H1 (cell line): ENCODE measurements at regions not wholly inside any gene's neighbourhood (a gene's known extent, or its start where the extent isn't known, plus 50 kb on each side); places are given as distances from the start of the nearest gene placed in this dataset.

Experiments
- CTCF ChIA-PET: fragments of 300-600 bp; sonication (Branson Sonifier 250); formaldehyde crosslinking; loops from one replicate; lab custom pipeline; 2021; ENCODE audit not compliant: partially characterized antibody; lab: Charles Lee
- POLR2A ChIA-PET: fragments of 300-600 bp; sonication (Branson Sonifier 250); formaldehyde crosslinking; loops from one replicate; lab custom pipeline; 2021; ENCODE audit warnings: inconsistent platforms; ENCODE audit not compliant: partially characterized antibody; lab: Charles Lee
- DNase-seq, 2 experiments: peaks; one replicate each; pipeline versions ENCODE4 v3.0.0 to v3.0.0-alpha.2; 2010 to 2022; ENCODE audit warnings: low spot score in 2 of 2, low read depth in 1 of 2, mixed read lengths in 1 of 2
- FAIRE-seq: peaks from 2 replicates; lab custom pipeline; 2011; peaks lifted over from hg19 to GRCh38; lab: Jason Lieb, UNC
- H2AFZ ChIP-seq: 2 replicates; pipeline ENCODE4 v1.8.1; 2012; ENCODE audit warnings: low read length, inconsistent platforms
- H2AK5ac ChIP-seq: 2 replicates; pipeline ENCODE4 v1.6.1; 2013; ENCODE audit warnings: low read depth, low read length
- H2BK120ac ChIP-seq: replicated peaks from 2 replicates; pipeline ENCODE3; 2013; ENCODE audit warnings: low read depth, low read length, inconsistent platforms
- H2BK12ac ChIP-seq: 2 replicates; pipeline ENCODE4 v1.6.1; 2013; ENCODE audit warnings: low read depth, low read length
- H2BK15ac ChIP-seq: 2 replicates; pipeline ENCODE4 v1.6.1; 2013; ENCODE audit warnings: low read length
- H2BK20ac ChIP-seq: 2 replicates; pipeline ENCODE4 v1.6.1; 2013; ENCODE audit warnings: low read length
- H2BK5ac ChIP-seq: 2 replicates; pipeline ENCODE4 v1.6.1; 2013; ENCODE audit warnings: low read depth, low read length
- H3K14ac ChIP-seq: 2 replicates; pipeline ENCODE4 v1.6.1; 2013; ENCODE audit warnings: inconsistent platforms; ENCODE audit not compliant: insufficient read length
- H3K18ac ChIP-seq: 2 replicates; pipeline ENCODE4 v1.6.1; 2013; ENCODE audit warnings: low read length; ENCODE audit errors: extremely low read depth
- H3K23ac ChIP-seq: 2 replicates; pipeline ENCODE4 v1.6.1; 2013; ENCODE audit warnings: inconsistent platforms; ENCODE audit not compliant: insufficient read length
- H3K23me2 ChIP-seq: 2 replicates; pipeline ENCODE4 v1.6.1; 2013; ENCODE audit warnings: low read depth, low read length
- H3K27ac ChIP-seq: 2 replicates; pipeline ENCODE4 v1.6.1; 2011; ENCODE audit warnings: low read depth, low read length, inconsistent platforms
- H3K27me3 ChIP-seq, 4 experiments: replicated peaks in 1 of 4; 1 replicate in 1 of 4; 2 replicates in 3 of 4; pipeline versions ENCODE4 v1.6.1 to v1.8.1; 2011 to 2013; ENCODE audit warnings: low read length in 3 of 4, mild to moderate bottlenecking in 3 of 4, inconsistent platforms in 2 of 4, mixed read lengths in 2 of 4, moderate library complexity in 1 of 4; ENCODE audit not compliant: control insufficient read depth in 3 of 4, insufficient read depth in 3 of 4; ENCODE audit errors: extremely low read depth in 1 of 4
- H3K36me3 ChIP-seq, 4 experiments: 2 replicates each; pipeline versions ENCODE4 v1.6.1 to v1.8.1; 2011 to 2013; ENCODE audit warnings: mild to moderate bottlenecking in 4 of 4, low read length in 3 of 4, moderate library complexity in 2 of 4, control low read depth in 1 of 4, inconsistent platforms in 1 of 4; ENCODE audit not compliant: insufficient read depth in 4 of 4, control insufficient read depth in 2 of 4
- H3K4ac ChIP-seq: replicated peaks from 2 replicates; pipeline ENCODE3; 2013; ENCODE audit warnings: low read length, low read depth, mixed read lengths, inconsistent platforms; ENCODE audit not compliant: insufficient read length
- H3K4me1 ChIP-seq, 4 experiments: replicated peaks in 1 of 4; 1 replicate in 1 of 4; 2 replicates in 3 of 4; pipeline versions ENCODE4 v1.6.1 to v1.8.1; 2011 to 2013; ENCODE audit warnings: low read length in 3 of 4, inconsistent platforms in 2 of 4, mixed read lengths in 1 of 4; ENCODE audit not compliant: insufficient read depth in 4 of 4, control insufficient read depth in 3 of 4
- H3K4me2 ChIP-seq, 2 experiments: 2 replicates each; pipeline versions ENCODE4 v1.6.1 to v1.8.1; 2011 to 2013; ENCODE audit warnings: low read depth in 2 of 2, low read length in 2 of 2, control low read depth in 1 of 2, inconsistent platforms in 1 of 2, mild to moderate bottlenecking in 1 of 2; ENCODE audit not compliant: insufficient read depth in 1 of 2
- H3K4me3 ChIP-seq, 4 experiments: fragments of 200-600, 300-600 bp in 1 of 4; sonication (generic), shearing (Covaris generic), sonication (Bioruptor Twin) in 1 of 4; 2 replicates each; pipeline versions ENCODE4 v1.5.1 to v1.8.1; 2011 to 2016; ENCODE audit warnings: low read length in 4 of 4, low read depth in 3 of 4, control low read depth in 2 of 4, inconsistent platforms in 2 of 4, mild to moderate bottlenecking in 2 of 4, mixed read lengths in 1 of 4, moderate library complexity in 1 of 4; ENCODE audit not compliant: insufficient read depth in 2 of 4; ENCODE audit errors: extremely low read depth in 1 of 4
- H3K56ac ChIP-seq: replicated peaks from 2 replicates; pipeline ENCODE3; 2013; ENCODE audit warnings: low read depth, mild to moderate bottlenecking, mixed read lengths, low read length, inconsistent platforms; ENCODE audit not compliant: insufficient read length
- H3K79me1 ChIP-seq: 2 replicates; pipeline ENCODE4 v1.6.1; 2013; ENCODE audit warnings: low read depth, low read length, control low read depth
- H3K79me2 ChIP-seq, 2 experiments: 2 replicates each; pipeline versions ENCODE4 v1.6.1 to v1.8.1; 2012 to 2013; ENCODE audit warnings: low read length in 2 of 2, mild to moderate bottlenecking in 2 of 2, inconsistent platforms in 1 of 2; ENCODE audit not compliant: insufficient read depth in 2 of 2, control insufficient read depth in 1 of 2
- H3K9ac ChIP-seq, 4 experiments: replicated peaks in 1 of 4; 1 replicate in 1 of 4; 2 replicates in 3 of 4; pipeline versions ENCODE4 v1.6.1 to v1.8.1; 2011 to 2013; ENCODE audit warnings: low read depth in 3 of 4, low read length in 3 of 4, control low read depth in 2 of 4, mild to moderate bottlenecking in 2 of 4, moderate library complexity in 2 of 4, inconsistent platforms in 1 of 4; ENCODE audit errors: extremely low read depth in 1 of 4
- H3K9me3 ChIP-seq, 2 experiments: 2 replicates each; pipeline versions ENCODE4 v1.6.1 to v1.8.1; 2012 to 2013; ENCODE audit warnings: mild to moderate bottlenecking in 2 of 2, moderate library complexity in 2 of 2, control low read depth in 1 of 2, inconsistent platforms in 1 of 2, low read depth in 1 of 2, low read length in 1 of 2, mixed read lengths in 1 of 2; ENCODE audit not compliant: insufficient read depth in 2 of 2
- H4K20me1 ChIP-seq, 2 experiments: replicated peaks in 1 of 2; 2 replicates each; pipeline versions ENCODE3 to v1.8.1; 2011 to 2013; ENCODE audit warnings: inconsistent platforms in 2 of 2, low read length in 2 of 2, mild to moderate bottlenecking in 1 of 2; ENCODE audit not compliant: insufficient read depth in 2 of 2, control insufficient read depth in 1 of 2
- H4K5ac ChIP-seq: 2 replicates; pipeline ENCODE4 v1.6.1; 2013; ENCODE audit warnings: low read length, low read depth, mixed read lengths, inconsistent platforms; ENCODE audit not compliant: insufficient read length
- H4K8ac ChIP-seq: 2 replicates; pipeline ENCODE4 v1.8.0; 2013; ENCODE audit warnings: mild to moderate bottlenecking, moderate library complexity, low read length, inconsistent platforms; ENCODE audit not compliant: insufficient read depth; ENCODE audit errors: extremely low read depth
- H4K91ac ChIP-seq: replicated peaks from 2 replicates; pipeline ENCODE3; 2013; ENCODE audit warnings: low read length, mixed read lengths, inconsistent platforms; ENCODE audit not compliant: insufficient read length
- BRCA1 ChIP-seq: IDR thresholded peaks from 2 replicates; pipeline ENCODE4 v1.6.1; 2012; ENCODE audit warnings: low read depth, low read length, improper control_type of control experiment
- CEBPB ChIP-seq: IDR thresholded peaks from 2 replicates; pipeline ENCODE4 v1.6.1; 2012; ENCODE audit warnings: low read depth, low read length
- EP300 ChIP-seq, 2 experiments: IDR thresholded peaks; 1 replicate in 1 of 2; 2 replicates in 1 of 2; pipeline ENCODE4 v1.6.1; 2011 to 2012; ENCODE audit warnings: low read depth in 2 of 2, low read length in 2 of 2, mild to moderate bottlenecking in 2 of 2, borderline replicate concordance in 1 of 2, inconsistent platforms in 1 of 2, moderate library complexity in 1 of 2
- FOSL1 ChIP-seq: IDR thresholded peaks from 2 replicates; pipeline ENCODE4 v1.6.1; 2011; ENCODE audit warnings: mild to moderate bottlenecking, low read depth, low read length, moderate library complexity; ENCODE audit not compliant: insufficient read depth
- HDAC2 ChIP-seq, 2 experiments: fragments of 300-600 bp in 1 of 2; sonication (generic) in 1 of 2; IDR thresholded peaks; 2 replicates each; pipeline ENCODE4 v1.6.1; 2011 to 2012; ENCODE audit warnings: low read depth in 2 of 2, low read length in 2 of 2, mild to moderate bottlenecking in 2 of 2, moderate library complexity in 2 of 2, borderline replicate concordance in 1 of 2, inconsistent platforms in 1 of 2
- NRF1 ChIP-seq: IDR thresholded peaks from 2 replicates; pipeline ENCODE4 v1.6.1; 2011; ENCODE audit warnings: mild to moderate bottlenecking, low read depth, low read length, improper control_type of control experiment
- POLR2A ChIP-seq, 2 experiments: IDR thresholded peaks; 1 replicate in 1 of 2; 2 replicates in 1 of 2; pipeline ENCODE4 v1.6.1; 2011; ENCODE audit warnings: low read depth in 2 of 2, low read length in 2 of 2, mild to moderate bottlenecking in 2 of 2; ENCODE audit errors: control extremely low read depth in 1 of 2
- POLR2AphosphoS5 ChIP-seq: IDR thresholded peaks from 2 replicates; pipeline ENCODE4 v1.6.1; 2011; ENCODE audit warnings: low read depth, low read length
- SAP30 ChIP-seq: fragments of 300-600 bp; sonication (generic); IDR thresholded peaks from 2 replicates; pipeline ENCODE4 v1.7.1; 2012; ENCODE audit warnings: low read length, moderate library complexity, mild to moderate bottlenecking, inconsistent platforms; ENCODE audit not compliant: insufficient read depth, insufficient replicate concordance
- TAF7 ChIP-seq: optimal IDR thresholded peaks from 2 replicates; pipeline ENCODE3; 2011; ENCODE audit warnings: low read depth, mild to moderate bottlenecking, inconsistent platforms, low read length, moderate library complexity, borderline replicate concordance
- USF2 ChIP-seq: IDR thresholded peaks from 2 replicates; pipeline ENCODE4 v1.6.1; 2011; ENCODE audit warnings: low read length, improper control_type of control experiment
- WGBS, 2 experiments: shearing (Covaris generic) in 1 of 2; methylation state at CpG; one replicate each; pipeline versions ENCODE4 v1.1.6 to v1.1.7; 2013 to 2015; ENCODE audit warnings: low lambda C conversion rate in 2 of 2, mixed read lengths in 2 of 2, inconsistent platforms in 1 of 2, low coverage in 1 of 2, missing lambda C conversion rate in 1 of 2; ENCODE audit not compliant: insufficient replicate concordance in 2 of 2, insufficient coverage in 1 of 2, insufficient read length in 1 of 2; ENCODE audit errors: extremely low coverage in 1 of 2, missing lambda C conversion rate in 1 of 2; 5-methylcytosine and 5-hydroxymethylcytosine counted together

GRCh38 chr22:49704345-49705215 lies 123.1 kb downstream of the BRD1 start:
- Histone ChIP-seq H2BK5ac (no peak overlapping the region), H3K23ac (no peak overlapping the region), H3K27ac (no peak overlapping the region), H3K4me2 (no peak overlapping the region), H3K36me3 (no peaks in the 10 kb centered on the region), H2AFZ (no peak overlapping the region), H2BK120ac (no peak overlapping the region), H4K91ac (no peak overlapping the region), H4K8ac (peak overlapping the region; percentile 71; the same call in 1 of the 2 replicates), H3K79me2 (no peaks in the 10 kb centered on the region), H3K23me2 (no peaks in the 10 kb centered on the region), H3K9ac (no peak overlapping the region), H3K4me3 (no peak overlapping the region), H3K27me3 (no peaks in the 10 kb centered on the region; a peak in 1 of 7 replicates), H3K14ac (no peak overlapping the region), H3K18ac (no peak overlapping the region), H2BK12ac (no peak overlapping the region), H3K79me1 (no peaks in the 10 kb centered on the region), H3K4ac (no peak overlapping the region), H2BK15ac (no peak overlapping the region), H4K5ac (no peak overlapping the region), H3K56ac (no peak overlapping the region), H2AK5ac (no peak overlapping the region), H2BK20ac (no peak overlapping the region), H3K4me1 (no peaks in the 10 kb centered on the region), H3K9me3 (peaks cover 4 to 7% of the 10 kb centered on the region in 2 experiments; a peak in 3 of 4 replicates), H4K20me1 (no peaks in the 10 kb centered on the region)
- ChIA-PET POLR2A (no interaction called here), CTCF (interaction anchor here (0.6 to 2.3 kb wide), 4 partner anchors 14 to 62 kb away, joined by 3 to 7 read pairs (median 4); no protein-coding TSS in a partner anchor)
- DNase-seq (peak in 1 of 2 experiments; percentile 42), FAIRE-seq (no peak)
- 93% methylated on average over 35 of the region's 39 CpGs; no CpG with 5 or more reads in 1 of the 2 experiments for WGBS, 2 experiments
- TF ChIP-seq POLR2AphosphoS5 = no peak
- no peak for TF ChIP-seq USF2
- TF ChIP-seq BRCA1 = no peak
- TF ChIP-seq TAF7 = no peak
- TF ChIP-seq CEBPB = no peak
- TF ChIP-seq FOSL1 = no peak
- TF ChIP-seq POLR2A (IDR thresholded peaks at IDR 0.05; ENCODE audit: control extremely low read depth in 1 of 2, low read depth in 2 of 2, low read length in 2 of 2) = no peak
- TF ChIP-seq HDAC2 (IDR thresholded peaks at IDR 0.05; ENCODE audit: borderline replicate concordance in 1 of 2, low read depth in 2 of 2, low read length in 2 of 2) = no peak
- TF ChIP-seq SAP30 = no peak
- no peak for TF ChIP-seq NRF1
- no peak for TF ChIP-seq EP300 (IDR thresholded peaks at IDR 0.05; ENCODE audit: borderline replicate concordance in 1 of 2, low read depth in 2 of 2, low read length in 2 of 2)
